ENCODE measurements at regions not wholly inside any gene's neighbourhood (a gene's known extent, or its start where the extent isn't known, plus 50 kb on each side); places are given as distances from the start of the nearest gene placed in this dataset.

DNA sequence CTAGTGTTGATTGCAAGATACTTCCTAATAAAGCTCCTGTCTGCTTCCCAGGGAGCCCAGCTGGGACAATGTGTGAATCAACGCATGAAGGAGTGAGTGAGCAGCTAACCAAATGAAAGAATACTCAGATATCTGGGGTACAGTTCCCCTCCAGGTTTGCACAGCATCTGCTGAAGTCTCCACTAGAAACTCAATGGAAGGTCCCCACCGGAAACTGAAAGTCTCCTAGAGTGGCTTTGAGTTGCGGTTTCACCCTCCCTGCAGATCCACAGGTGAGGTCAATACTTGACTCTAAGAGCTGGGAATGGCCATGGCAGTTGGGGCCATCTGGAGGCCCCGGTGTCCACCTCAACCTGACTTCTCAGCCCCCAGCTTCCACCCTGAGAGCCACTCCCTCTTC lies 198.2 kb upstream of the MSX2 start:
- TF ChIP-seq POLR2A (IDR thresholded peaks at IDR 0.05) (no peak), CTCF (IDR thresholded peaks at IDR 0.05) (no peak)

All from body of pancreas (tissue), 4 donors.